GM21825 (cell line): ENCODE measurements at regions not wholly inside any gene's neighbourhood (a gene's known extent, or its start where the extent isn't known, plus 50 kb on each side); places are given as distances from the start of the nearest gene placed in this dataset.

Source experiments
- ATAC-seq: cut with Tn5 transposase; IDR thresholded peaks from one replicate; pipeline ENCODE4 v1.9.1; 2021; ENCODE audit warnings: mild to moderate bottlenecking, moderate library complexity; ENCODE audit not compliant: unreplicated experiment

- ATAC-seq: no peak
These were observed 55.8 kb upstream of the TAGAP start for GRCh38 chr6:159100395-159101182.

GRCh38 chr6:159099961-159100360 is 55.2 kb upstream of the TAGAP start:
- ATAC-seq: no peak

GRCh38 chr6:159099276-159099675 is 54.5 kb upstream of the TAGAP start:
- ATAC-seq: no peak

GRCh38 chr6:159098636-159099106 is 53.9 kb upstream of the TAGAP start:
- ATAC-seq: no peak

GRCh38 chr6:159097256-159097655 is 52.5 kb upstream of the TAGAP start:
- ATAC-seq: no peak

GRCh38 chr6:159095616-159096015 is 50.8 kb upstream of the TAGAP start:
- no peak for ATAC-seq

- ATAC-seq: peak; percentile 66
These were observed 49.9 kb upstream of the TAGAP start for GRCh38 chr6:159094444-159095252.
